SK-N-MC (cell line): ENCODE measurements at regions not wholly inside any gene's neighbourhood (a gene's known extent, or its start where the extent isn't known, plus 50 kb on each side); places are given as distances from the start of the nearest gene placed in this dataset.
A peak's percentile ranks its signal among the peaks of the same experiment; 100 is the strongest.

Source experiments
- DNase-seq: peaks from one replicate; pipeline ENCODE4 v3.0.0-alpha.2; 2011; ENCODE audit warnings: low read depth, low spot score
- H3K27ac ChIP-seq: fragments of 200-600 bp; sonication (generic); 2 replicates; pipeline ENCODE4 v1.5.1; 2016; ENCODE audit warnings: mixed run types
- H3K36me3 ChIP-seq: fragments of 200-600 bp; sonication (generic); 2 replicates; pipeline ENCODE4 v1.6.1; 2017; ENCODE audit warnings: antibody characterized with exemption, low read length, mixed read lengths; ENCODE audit not compliant: insufficient read depth
- H3K4me3 ChIP-seq: fragments of 200-600 bp; sonication (generic); 2 replicates; pipeline ENCODE4 v1.5.1; 2016
- H3K9ac ChIP-seq: fragments of 200-600 bp; sonication (generic); 2 replicates; pipeline ENCODE4 v1.8.0; 2017; ENCODE audit warnings: mixed run types, mixed read lengths; ENCODE audit not compliant: insufficient read length
- H3K9me3 ChIP-seq: fragments of 200-600 bp; sonication (generic); 2 replicates; pipeline ENCODE4 v1.6.1; 2017; ENCODE audit warnings: low read depth, mild to moderate bottlenecking, antibody characterized with exemption, low read length, moderate library complexity, mixed read lengths
- EZH2 ChIP-seq: fragments of 200-600 bp; sonication (generic); IDR thresholded peaks from one replicate; pipeline ENCODE4 v1.6.1; 2017; ENCODE audit warnings: antibody characterized with exemption
- FOXP2 ChIP-seq: optimal IDR thresholded peaks from 2 replicates; pipeline ENCODE3; 2011; ENCODE audit warnings: mild to moderate bottlenecking, moderate library complexity; ENCODE audit not compliant: insufficient read depth; ENCODE audit errors: extremely low read length, control extremely low read depth
- POLR2AphosphoS5 ChIP-seq: IDR thresholded peaks from 2 replicates; pipeline ENCODE4 v1.6.1; 2012; ENCODE audit warnings: mild to moderate bottlenecking, low read depth, low read length, borderline replicate concordance

DNA sequence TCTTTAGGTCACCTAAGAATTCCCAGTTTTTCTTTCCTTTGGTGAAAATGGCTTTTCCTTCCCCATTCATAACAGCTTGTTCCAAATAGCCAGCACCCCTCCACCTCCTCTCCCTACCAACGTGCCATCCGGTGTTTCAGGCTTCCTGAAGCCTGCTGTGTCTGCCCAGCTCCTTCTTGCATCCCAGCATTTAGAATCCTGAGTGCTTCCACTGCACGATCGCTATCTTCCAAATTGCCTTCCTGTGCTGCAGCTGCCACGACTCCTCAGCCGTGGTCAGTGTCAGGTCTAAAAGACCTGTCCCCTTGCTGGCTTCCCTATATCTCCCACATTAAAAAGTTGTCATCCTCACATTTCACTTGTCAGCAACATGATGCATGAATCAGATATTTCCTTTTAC is 550.3 kb upstream of the JARID2 start:
- no peaks in the 10 kb centered on the region for H3K36me3 ChIP-seq
- H3K4me3 ChIP-seq, result no peak overlapping the region
- H3K9me3 ChIP-seq, result no peaks in the 10 kb centered on the region
- no peak overlapping the region for H3K9ac ChIP-seq
- DNase-seq, result no peak
- TF ChIP-seq EZH2, result no peak
- no peak for TF ChIP-seq FOXP2
- TF ChIP-seq POLR2AphosphoS5, result no peak
- no peak overlapping the region for H3K27ac ChIP-seq

DNA sequence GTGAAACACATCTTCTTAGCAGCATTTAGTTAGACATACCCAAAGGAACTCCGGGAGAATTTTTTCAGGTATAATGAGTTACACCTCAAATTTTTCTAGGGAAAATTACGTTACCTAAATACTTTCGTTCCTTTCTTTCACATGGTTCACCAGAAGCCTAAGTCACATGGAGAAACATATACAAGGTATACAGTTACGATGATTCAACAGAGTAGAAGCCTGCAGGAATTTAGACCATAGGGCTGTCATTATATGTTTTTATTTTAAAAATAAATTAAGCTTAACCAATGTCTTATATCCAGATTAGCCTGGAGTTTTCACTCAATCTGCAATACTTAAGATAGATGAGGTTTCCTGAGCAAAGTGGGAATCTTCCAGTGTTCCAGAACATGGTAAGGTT is 549.5 kb upstream of the JARID2 start:
- Histone ChIP-seq H3K9ac (no peak overlapping the region), H3K4me3 (no peak overlapping the region), H3K36me3 (no peaks in the 10 kb centered on the region), H3K9me3 (no peaks in the 10 kb centered on the region), H3K27ac (no peak overlapping the region)
- DNase-seq, result no peak
- TF ChIP-seq FOXP2, result no peak
- no peak for TF ChIP-seq EZH2
- no peak for TF ChIP-seq POLR2AphosphoS5

DNA sequence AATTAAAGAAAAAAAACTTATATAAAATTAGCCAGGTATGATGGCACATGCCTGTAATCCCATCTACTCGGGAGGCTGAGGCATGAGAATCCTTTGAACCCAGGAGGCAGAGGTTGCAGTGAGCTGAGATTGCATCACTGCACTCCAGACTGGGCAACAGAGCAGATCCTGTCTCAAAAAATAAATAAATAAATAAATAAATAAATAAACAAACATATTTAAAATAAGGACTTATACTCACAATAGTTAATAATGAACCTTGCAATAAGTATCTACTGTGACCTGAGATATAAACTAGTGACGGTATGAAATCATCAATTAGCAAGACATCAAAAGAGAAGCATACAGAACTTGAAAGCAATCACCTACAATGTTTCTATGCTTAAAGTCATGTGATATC is 548.4 kb upstream of the JARID2 start:
- DNase-seq, result no peak
- H3K9me3 ChIP-seq, result no peaks in the 10 kb centered on the region
- H3K9ac ChIP-seq, result no peak overlapping the region
- H3K4me3 ChIP-seq, result no peak overlapping the region
- no peaks in the 10 kb centered on the region for H3K36me3 ChIP-seq
- TF ChIP-seq POLR2AphosphoS5, result no peak
- no peak for TF ChIP-seq EZH2
- no peak for TF ChIP-seq FOXP2
- no peak overlapping the region for H3K27ac ChIP-seq

DNA sequence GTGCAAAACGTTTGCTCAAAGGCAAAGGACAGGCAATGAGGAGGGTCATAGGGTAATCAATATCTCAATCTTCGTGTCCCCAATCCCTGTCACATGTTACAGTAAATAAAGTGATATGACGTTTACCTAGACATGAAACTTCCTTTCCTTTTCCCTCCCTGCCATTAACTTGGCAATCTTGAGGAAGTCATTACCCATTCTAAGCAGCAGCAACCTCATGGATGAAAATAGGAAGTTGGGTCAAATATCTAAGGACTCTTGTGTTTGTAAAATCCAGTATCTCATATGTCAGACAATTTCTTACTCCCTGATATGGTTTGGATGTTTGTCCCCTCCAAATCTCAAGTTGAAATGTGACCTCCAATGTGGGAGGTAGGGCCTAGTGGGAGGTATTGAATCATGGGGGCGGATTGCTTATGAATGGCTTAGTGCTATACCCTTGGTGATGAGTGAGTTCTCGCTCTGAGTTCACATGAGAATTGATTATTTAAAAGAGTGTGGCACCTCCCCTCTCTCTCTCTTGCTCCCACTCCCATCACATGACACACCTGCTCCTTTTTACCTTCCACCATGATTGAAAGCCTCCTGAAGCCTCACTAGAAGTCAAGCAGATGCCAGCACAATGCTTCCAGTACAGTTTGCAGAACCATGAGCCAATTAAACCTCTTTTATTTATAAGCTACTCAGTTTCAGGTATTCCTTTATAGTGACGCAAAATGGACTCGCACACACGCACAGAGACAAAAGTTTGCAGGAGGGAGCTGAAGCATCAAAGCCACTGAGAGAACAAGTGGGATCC is 545.9 kb upstream of the JARID2 start:
- no peak for DNase-seq
- Histone ChIP-seq H3K27ac (no peak overlapping the region), H3K9me3 (no peaks in the 10 kb centered on the region), H3K9ac (no peak overlapping the region), H3K36me3 (no peaks in the 10 kb centered on the region), H3K4me3 (no peak overlapping the region)
- TF ChIP-seq EZH2 (no peak), FOXP2 (no peak), POLR2AphosphoS5 (no peak)

- Histone ChIP-seq H3K4me3 (no peak overlapping the region), H3K36me3 (no peaks in the 10 kb centered on the region), H3K9me3 (no peaks in the 10 kb centered on the region), H3K27ac (peak overlapping the region; percentile 56; the same call in 1 of the 2 replicates), H3K9ac (no peak overlapping the region)
- TF ChIP-seq FOXP2 (no peak), POLR2AphosphoS5 (no peak), EZH2 (no peak)
- no peak for DNase-seq
Observed at GRCh38 chr6:14701946-14702345, 543.9 kb upstream of the JARID2 start.

DNA sequence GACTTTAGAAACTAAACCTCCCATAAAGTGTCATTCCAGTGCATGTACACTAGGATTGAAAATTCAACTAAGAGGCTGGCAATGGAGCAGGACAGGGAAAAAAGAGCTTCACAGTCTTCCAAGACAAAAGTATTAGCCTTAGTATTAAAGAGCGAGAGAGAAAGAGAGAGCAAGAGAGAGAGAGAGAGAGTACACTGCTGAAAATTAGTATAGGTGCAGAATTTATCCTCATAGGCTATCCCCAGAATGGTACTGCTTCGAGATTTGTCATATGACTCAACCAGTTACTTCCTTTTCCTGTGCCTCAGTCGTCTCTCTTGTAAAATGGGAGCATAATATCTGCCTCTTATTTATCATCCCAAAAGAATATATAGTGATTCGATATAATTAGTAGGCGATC is 543.2 kb upstream of the JARID2 start:
- H3K9ac ChIP-seq, result no peak overlapping the region
- no peak overlapping the region for H3K27ac ChIP-seq
- no peak for DNase-seq
- H3K9me3 ChIP-seq, result no peaks in the 10 kb centered on the region
- TF ChIP-seq POLR2AphosphoS5, result no peak
- TF ChIP-seq EZH2, result no peak
- no peak for TF ChIP-seq FOXP2
- no peak overlapping the region for H3K4me3 ChIP-seq
- no peaks in the 10 kb centered on the region for H3K36me3 ChIP-seq

- no peak overlapping the region for H3K27ac ChIP-seq
- no peak overlapping the region for H3K9ac ChIP-seq
- no peak for DNase-seq
- H3K4me3 ChIP-seq, result no peak overlapping the region
- TF ChIP-seq EZH2 (no peak), FOXP2 (no peak), POLR2AphosphoS5 (no peak)
- H3K36me3 ChIP-seq, result no peaks in the 10 kb centered on the region
- H3K9me3 ChIP-seq, result no peaks in the 10 kb centered on the region
Observed at GRCh38 chr6:14703586-14703985, 542.3 kb upstream of the JARID2 start.

DNA sequence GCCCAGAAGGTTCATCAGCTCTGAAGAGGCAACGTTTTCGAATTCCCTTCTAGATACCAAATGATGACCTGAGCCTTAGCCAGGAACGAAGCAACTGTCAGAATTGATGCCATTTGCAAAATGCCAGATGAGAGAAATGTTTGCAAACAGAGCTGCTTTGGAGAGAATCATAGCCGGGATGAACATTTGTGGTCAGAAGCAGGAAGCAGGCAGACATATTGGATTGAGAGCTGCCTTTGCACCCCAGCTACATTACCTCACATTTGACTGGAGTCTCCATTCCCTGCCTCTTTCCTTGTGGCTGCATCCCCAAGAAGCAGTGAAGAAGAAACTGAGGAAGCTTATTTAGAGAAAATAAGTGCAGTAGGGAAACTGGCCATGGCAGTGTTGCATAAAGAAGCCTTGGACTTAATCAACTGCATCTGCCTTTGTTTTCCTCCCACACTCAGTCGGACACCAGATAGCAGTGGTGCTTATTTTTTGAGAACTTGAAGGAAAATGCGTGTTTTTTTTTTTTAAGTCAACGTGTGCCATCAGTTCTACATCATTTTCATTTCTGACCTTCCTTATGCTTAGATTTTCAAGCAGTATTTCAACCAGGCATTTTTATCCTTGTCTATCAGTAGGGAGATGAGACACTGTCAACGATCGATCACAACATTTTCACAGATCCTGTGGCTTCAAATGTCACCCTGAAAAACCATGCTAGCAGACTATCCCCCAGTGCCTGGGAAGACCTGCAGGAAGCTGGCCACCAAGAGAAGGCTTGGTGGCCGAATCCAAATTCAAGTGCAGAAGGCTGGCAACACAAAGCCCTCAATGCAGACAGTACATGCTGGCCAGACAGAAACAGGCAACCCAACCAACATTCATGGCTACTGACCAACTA is 541.2 kb upstream of the JARID2 start:
- Histone ChIP-seq H3K9me3 (no peaks in the 10 kb centered on the region), H3K36me3 (no peaks in the 10 kb centered on the region), H3K4me3 (no peak overlapping the region), H3K9ac (no peak overlapping the region), H3K27ac (no peak overlapping the region)
- TF ChIP-seq FOXP2, result no peak
- TF ChIP-seq POLR2AphosphoS5, result no peak
- no peak for TF ChIP-seq EZH2
- DNase-seq, result no peak
